Body of pancreas (tissue), 4 donors: ENCODE measurements at regions not wholly inside any gene's neighbourhood (a gene's known extent, or its start where the extent isn't known, plus 50 kb on each side); places are given as distances from the start of the nearest gene placed in this dataset.

Experiments
- CTCF ChIP-seq, 7 experiments: fragments of 450-650 bp in 4 of 7; fragments of 200-600 bp in 3 of 7; sonication (generic) in 3 of 7; IDR thresholded peaks; one replicate each; pipeline ENCODE4 v1.5.1; 2016 to 2019; ENCODE audit warnings: antibody characterized with exemption in 7 of 7
- POLR2A ChIP-seq, 3 donors: fragments of 450-650 bp; IDR thresholded peaks; one replicate each; pipeline ENCODE4 v1.6.1; 2016; ENCODE audit warnings: antibody characterized with exemption in 3 of 3, mild to moderate bottlenecking in 2 of 3

- no peak for TF ChIP-seq CTCF (IDR thresholded peaks at IDR 0.05)
- no peak for TF ChIP-seq POLR2A (IDR thresholded peaks at IDR 0.05)
Observed at GRCh38 chr7:159238541-159238940, 93.9 kb upstream of the VIPR2 start.
